ENCODE measurements at regions not wholly inside any gene's neighbourhood (a gene's known extent, or its start where the extent isn't known, plus 50 kb on each side); places are given as distances from the start of the nearest gene placed in this dataset.

DNA sequence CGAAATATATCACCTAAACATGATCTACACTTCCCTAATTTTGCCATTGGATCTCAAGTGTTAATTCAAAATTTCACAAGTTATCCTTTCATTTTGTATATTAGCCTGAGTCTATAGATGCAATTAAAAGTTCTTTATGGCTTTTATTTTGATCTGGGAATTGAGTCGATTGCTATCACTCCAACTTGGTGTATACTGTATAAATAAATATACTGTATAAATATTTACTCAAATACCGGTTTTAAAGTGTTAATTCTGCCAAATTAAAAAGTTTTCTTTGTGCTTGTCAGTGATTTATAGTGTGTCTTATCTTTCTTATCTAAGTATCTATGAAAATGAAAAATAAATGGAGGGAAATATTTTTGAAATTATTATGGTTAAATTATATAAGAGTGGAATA is 683.7 kb upstream of the LRRN3 start:
- TF ChIP-seq TAF1 (IDR thresholded peaks at IDR 0.05; ENCODE audit: low read depth, low read length) = no peak
- no peak for TF ChIP-seq POLR2A (IDR thresholded peaks at IDR 0.05; ENCODE audit: low read depth, low read length)
- TF ChIP-seq SPI1 (IDR thresholded peaks at IDR 0.05; ENCODE audit: low read depth, low read length) = no peak
- no peak for TF ChIP-seq POLR2AphosphoS5 (IDR thresholded peaks at IDR 0.05; ENCODE audit: low read depth, low read length)
- TF ChIP-seq PAX5 (IDR thresholded peaks at IDR 0.05; ENCODE audit: insufficient read depth, low read length, severe bottlenecking) = no peak
- TF ChIP-seq POU2F2 (IDR thresholded peaks at IDR 0.05; ENCODE audit: low read depth, low read length) = no peak

Measured in GM12891 (cell line).